H9 (cell line): ENCODE measurements at regions not wholly inside any gene's neighbourhood (a gene's known extent, or its start where the extent isn't known, plus 50 kb on each side); places are given as distances from the start of the nearest gene placed in this dataset.

Source experiments
- DNase-seq: peaks from one replicate; pipeline ENCODE4 v3.0.0-alpha.2; 2017
- H2AFZ ChIP-seq: one replicate; pipeline ENCODE4 v1.6.1; 2013; ENCODE audit warnings: mild to moderate bottlenecking, low read length, control low read depth, moderate library complexity
- H2AK5ac ChIP-seq: 2 replicates; pipeline ENCODE4 v1.6.1; 2013; ENCODE audit warnings: low read length, control low read depth, mixed read lengths; ENCODE audit not compliant: insufficient read length
- H2BK120ac ChIP-seq: one replicate; pipeline ENCODE4 v1.6.1; 2013; ENCODE audit warnings: low read depth, mild to moderate bottlenecking, low read length, control low read depth, inconsistent platforms; ENCODE audit not compliant: poor library complexity, severe bottlenecking
- H2BK12ac ChIP-seq: 2 replicates; pipeline ENCODE4 v1.6.1; 2013; ENCODE audit warnings: low read length, control low read depth, mixed read lengths, low read depth; ENCODE audit not compliant: insufficient read length
- H2BK15ac ChIP-seq: 2 replicates; pipeline ENCODE4 v1.6.1; 2013; ENCODE audit warnings: low read depth, low read length, control low read depth
- H2BK20ac ChIP-seq: one replicate; pipeline ENCODE4 v1.6.1; 2013; ENCODE audit warnings: low read depth, mild to moderate bottlenecking, low read length, control low read depth, inconsistent platforms; ENCODE audit not compliant: poor library complexity, severe bottlenecking
- H2BK5ac ChIP-seq: 2 replicates; pipeline ENCODE4 v1.6.1; 2013; ENCODE audit warnings: low read length, control low read depth, mixed read lengths; ENCODE audit not compliant: insufficient read length
- H3K14ac ChIP-seq: 2 replicates; pipeline ENCODE4 v1.6.1; 2013; ENCODE audit warnings: low read length, control low read depth; ENCODE audit not compliant: insufficient read depth
- H3K18ac ChIP-seq: 2 replicates; pipeline ENCODE4 v1.6.1; 2013; ENCODE audit warnings: low read depth, mild to moderate bottlenecking, mixed read lengths, low read length, control low read depth; ENCODE audit not compliant: insufficient read length
- H3K23ac ChIP-seq: 2 replicates; pipeline ENCODE4 v1.6.1; 2013; ENCODE audit warnings: low read length, control low read depth, mixed read lengths, low read depth; ENCODE audit not compliant: insufficient read length
- H3K23me2 ChIP-seq: 2 replicates; pipeline ENCODE4 v1.6.1; 2013; ENCODE audit warnings: low read depth, mild to moderate bottlenecking, mixed read lengths, low read length, control low read depth; ENCODE audit not compliant: insufficient read length, poor library complexity, severe bottlenecking
- H3K27ac ChIP-seq: 2 replicates; pipeline ENCODE4 v1.5.1; 2013; ENCODE audit warnings: low read length, control low read depth, mixed read lengths, low read depth; ENCODE audit not compliant: insufficient read length
- H3K27me3 ChIP-seq: 2 replicates; pipeline ENCODE4 v1.6.1; 2013; ENCODE audit warnings: low read length, control low read depth, inconsistent platforms; ENCODE audit not compliant: insufficient read depth
- H3K4ac ChIP-seq: 2 replicates; pipeline ENCODE4 v1.6.1; 2013; ENCODE audit warnings: low read depth, mild to moderate bottlenecking, control low read depth, inconsistent platforms, low read length, moderate library complexity
- H3K4me1 ChIP-seq: 2 replicates; pipeline ENCODE4 v1.6.1; 2013; ENCODE audit warnings: low read length, control low read depth, inconsistent platforms; ENCODE audit not compliant: insufficient read depth
- H3K4me2 ChIP-seq: 2 replicates; pipeline ENCODE4 v1.6.1; 2013; ENCODE audit warnings: low read length, control low read depth, mixed read lengths; ENCODE audit not compliant: insufficient read length, insufficient read depth
- H3K56ac ChIP-seq: 2 replicates; pipeline ENCODE4 v1.6.1; 2013; ENCODE audit warnings: low read depth, mild to moderate bottlenecking, mixed read lengths, low read length, control low read depth; ENCODE audit not compliant: insufficient read length
- H3K79me1 ChIP-seq: 2 replicates; pipeline ENCODE4 v1.6.1; 2013; ENCODE audit warnings: low read depth, mild to moderate bottlenecking, moderate library complexity, low read length, control low read depth, inconsistent platforms; ENCODE audit not compliant: insufficient read depth, poor library complexity, severe bottlenecking
- H3K79me2 ChIP-seq: 2 replicates; pipeline ENCODE4 v1.6.1; 2013; ENCODE audit warnings: low read length, control low read depth, inconsistent platforms; ENCODE audit not compliant: insufficient read depth
- H3K9ac ChIP-seq: 2 replicates; pipeline ENCODE4 v1.6.1; 2013; ENCODE audit warnings: low read length, control low read depth, mixed read lengths; ENCODE audit not compliant: insufficient read length; ENCODE audit errors: extremely low read depth
- H3K9me3 ChIP-seq: one replicate; pipeline ENCODE4 v1.6.1; 2013; ENCODE audit warnings: low read depth, low read length, inconsistent platforms; ENCODE audit not compliant: control insufficient read depth
- H3T11ph ChIP-seq: one replicate; pipeline ENCODE4 v1.6.1; 2013; ENCODE audit warnings: mild to moderate bottlenecking, low read length, control low read depth, inconsistent platforms
- H4K20me1 ChIP-seq: one replicate; pipeline ENCODE4 v1.6.1; 2013; ENCODE audit not compliant: control insufficient read depth, insufficient read length, insufficient read depth
- H4K5ac ChIP-seq: 2 replicates; pipeline ENCODE4 v1.6.1; 2013; ENCODE audit warnings: low read depth, mild to moderate bottlenecking, mixed read lengths, low read length, control low read depth; ENCODE audit not compliant: insufficient read length
- H4K8ac ChIP-seq: replicated peaks from 2 replicates; pipeline ENCODE4 v1.6.1; 2013; ENCODE audit warnings: low read length, control low read depth, mixed read lengths, low read depth; ENCODE audit not compliant: insufficient read length
- H4K91ac ChIP-seq: 2 replicates; pipeline ENCODE4 v1.6.1; 2013; ENCODE audit warnings: low read depth, mild to moderate bottlenecking, moderate library complexity, mixed read lengths, low read length, control low read depth; ENCODE audit not compliant: insufficient read length
- H3K27ac Mint-ChIP-seq, 3 experiments: 2 replicates in 2 of 3; 3 replicates in 1 of 3; pipeline ENCODE4 v1.8.0; 2020 to 2021; ENCODE audit warnings: mixed read lengths in 3 of 3, mild to moderate bottlenecking in 1 of 3, moderate library complexity in 1 of 3
- H3K27me3 Mint-ChIP-seq: 2 replicates; pipeline ENCODE4 v1.8.0; 2021; ENCODE audit warnings: low read depth, mild to moderate bottlenecking, moderate library complexity, mixed read lengths
- H3K36me3 Mint-ChIP-seq, 3 experiments: 2 replicates in 2 of 3; 3 replicates in 1 of 3; pipeline ENCODE4 v1.8.0; 2020 to 2021; ENCODE audit warnings: low read depth in 3 of 3, mixed read lengths in 3 of 3; ENCODE audit not compliant: insufficient read depth in 1 of 3
- H3K4me1 Mint-ChIP-seq, 2 experiments: 2 replicates each; pipeline ENCODE4 v1.8.0; 2020; ENCODE audit warnings: mixed read lengths in 2 of 2
- H3K4me3 Mint-ChIP-seq, 2 experiments: 2 replicates in 1 of 2; 3 replicates in 1 of 2; pipeline ENCODE4 v1.8.0; 2020 to 2021; ENCODE audit warnings: mild to moderate bottlenecking in 2 of 2, mixed read lengths in 2 of 2, moderate library complexity in 1 of 2
- H3K9me3 Mint-ChIP-seq, 2 experiments: 2 replicates in 1 of 2; 3 replicates in 1 of 2; pipeline ENCODE4 v1.8.0; 2020; ENCODE audit warnings: mild to moderate bottlenecking in 2 of 2, mixed read lengths in 2 of 2, moderate library complexity in 1 of 2
- CTCF ChIP-seq: fragments of 200-600 bp; sonication (generic); conservative IDR thresholded peaks from 3 replicates; pipeline ENCODE4 v1.8.0; 2021; ENCODE audit warnings: antibody characterized with exemption, mild to moderate bottlenecking
- WGBS: extraction: QIAGEN DNeasy Blood & Tissue Kit; methylation state at CpG from one replicate; pipeline ENCODE4 v1.1.7; 2013; ENCODE audit warnings: missing lambda C conversion rate, low lambda C conversion rate, mixed read lengths; ENCODE audit not compliant: insufficient read length; ENCODE audit errors: extremely low coverage; 5-methylcytosine and 5-hydroxymethylcytosine counted together

- no peak overlapping the region for H2AFZ ChIP-seq
- H3K4me3 Mint-ChIP-seq = no peak overlapping the region
- no peak overlapping the region for H3K27ac Mint-ChIP-seq
- H3K27me3 ChIP-seq = no peaks in the 10 kb centered on the region
- H3K4ac ChIP-seq = no peak overlapping the region
- H3K4me1 ChIP-seq = no peaks in the 10 kb centered on the region
- H3K4me2 ChIP-seq = no peak overlapping the region
- no peak overlapping the region for H3K9ac ChIP-seq
- no peaks in the 10 kb centered on the region for H3K9me3 ChIP-seq
- TF ChIP-seq CTCF = no peak
- DNase-seq = no peak
- H3K27me3 Mint-ChIP-seq = peaks cover 7% of the 10 kb centered on the region
- peaks cover 0 to 5% of the 10 kb centered on the region in 2 experiments; a peak in 3 of 5 replicates for H3K9me3 Mint-ChIP-seq
- H4K5ac ChIP-seq = no peak overlapping the region
- H3K27ac ChIP-seq = no peak overlapping the region
- WGBS = no CpG with 5 or more reads among the region's 3 CpGs
- H3K14ac ChIP-seq = no peak overlapping the region
- no peak overlapping the region for H2BK20ac ChIP-seq
- no peak overlapping the region for H2BK12ac ChIP-seq
- H3K36me3 Mint-ChIP-seq = no peaks in the 10 kb centered on the region
- H3T11ph ChIP-seq = no peak overlapping the region
- H2BK15ac ChIP-seq = no peak overlapping the region
- H3K79me1 ChIP-seq = no peaks in the 10 kb centered on the region
- no peak overlapping the region for H3K23ac ChIP-seq
- H3K23me2 ChIP-seq = no peaks in the 10 kb centered on the region
- H2BK120ac ChIP-seq = no peak overlapping the region
- H4K20me1 ChIP-seq = no peaks in the 10 kb centered on the region
- H4K8ac ChIP-seq = no peak overlapping the region
- H3K18ac ChIP-seq = no peak overlapping the region
- no peak overlapping the region for H2AK5ac ChIP-seq
- H3K79me2 ChIP-seq = no peaks in the 10 kb centered on the region
- H2BK5ac ChIP-seq = no peak overlapping the region
- H4K91ac ChIP-seq = no peak overlapping the region
- peaks cover 12 to 17% of the 10 kb centered on the region in 2 experiments for H3K4me1 Mint-ChIP-seq
- no peak overlapping the region for H3K56ac ChIP-seq
These were observed 106.1 kb upstream of the PLET1 start for GRCh38 chr11:112366777-112367176.
